OCI-LY3 (cell line): ENCODE measurements at regions not wholly inside any gene's neighbourhood (a gene's known extent, or its start where the extent isn't known, plus 50 kb on each side); places are given as distances from the start of the nearest gene placed in this dataset.
"Not testable (repeated sequence)": the region's sequence is repeated elsewhere in the genome, so short reads cannot be mapped to it uniquely, and the experiment has no call there.

Experiments
- H2AFZ ChIP-seq: fragments of 200-600, 300-600 bp; shearing (Covaris generic); 2 replicates; pipeline ENCODE4 v1.6.0; 2014; ENCODE audit warnings: antibody characterized with exemption, low read depth, low read length
- H3K27ac ChIP-seq: fragments of 200-600, 300-600 bp; sonication (generic); 2 replicates; pipeline ENCODE4 v1.5.1; 2014; ENCODE audit warnings: mild to moderate bottlenecking, low read length, moderate library complexity, mixed read lengths
- H3K27me3 ChIP-seq: fragments of 200-600, 300-600 bp; sonication (generic); 2 replicates; pipeline ENCODE4 v1.6.1; 2014; ENCODE audit warnings: low read depth, low read length, mixed read lengths
- H3K36me3 ChIP-seq: fragments of 200-600, 300-600 bp; sonication (generic); replicated peaks from 2 replicates; pipeline ENCODE3; 2014; ENCODE audit warnings: low read depth, low read length, mixed read lengths
- H3K4me1 ChIP-seq: fragments of 300-600, 200-600 bp; sonication (generic); 2 replicates; pipeline ENCODE4 v1.6.1; 2014; ENCODE audit warnings: low read length, mixed read lengths
- H3K4me2 ChIP-seq: fragments of 200-600, 300-600 bp; sonication (generic); 2 replicates; pipeline ENCODE4 v1.6.1; 2014; ENCODE audit warnings: low read length, mixed read lengths
- H3K4me3 ChIP-seq: fragments of 300-600, 200-600 bp; sonication (generic); 2 replicates; pipeline ENCODE4 v1.5.1; 2014; ENCODE audit warnings: antibody characterized with exemption, mild to moderate bottlenecking, low read length, moderate library complexity
- H3K79me2 ChIP-seq: fragments of 300-600, 200-600 bp; shearing (Covaris generic); 2 replicates; pipeline ENCODE4 v1.6.1; 2014; ENCODE audit warnings: mild to moderate bottlenecking, low read length, mixed read lengths
- H3K9ac ChIP-seq: fragments of 300-600, 200-600 bp; shearing (Covaris generic); 2 replicates; pipeline ENCODE4 v1.6.0; 2014; ENCODE audit warnings: mild to moderate bottlenecking, low read length, moderate library complexity
- H3K9me3 ChIP-seq: fragments of 200-600, 300-600 bp; shearing (Covaris generic); 2 replicates; pipeline ENCODE4 v1.6.1; 2014; ENCODE audit warnings: low read length, mixed read lengths; ENCODE audit not compliant: insufficient read depth
- H4K20me1 ChIP-seq: fragments of 200-600, 300-600 bp; sonication (generic); 2 replicates; pipeline ENCODE4 v1.6.1; 2016; ENCODE audit warnings: low read length, mixed read lengths; ENCODE audit not compliant: insufficient read depth
- EZH2phosphoT487 ChIP-seq: fragments of 200-600 bp; shearing (Covaris generic); IDR thresholded peaks from 2 replicates; pipeline ENCODE4 v1.6.1; 2018; ENCODE audit warnings: antibody characterized with exemption, mixed run types, low read depth
- TF ChIP-seq, protein P1 (sequence below): fragments of 200-600, 300-600 bp; sonication (generic); IDR thresholded peaks from 2 replicates; pipeline ENCODE4 v1.5.1; 2014; ENCODE audit warnings: antibody characterized with exemption, low read length, low read depth

DNA sequence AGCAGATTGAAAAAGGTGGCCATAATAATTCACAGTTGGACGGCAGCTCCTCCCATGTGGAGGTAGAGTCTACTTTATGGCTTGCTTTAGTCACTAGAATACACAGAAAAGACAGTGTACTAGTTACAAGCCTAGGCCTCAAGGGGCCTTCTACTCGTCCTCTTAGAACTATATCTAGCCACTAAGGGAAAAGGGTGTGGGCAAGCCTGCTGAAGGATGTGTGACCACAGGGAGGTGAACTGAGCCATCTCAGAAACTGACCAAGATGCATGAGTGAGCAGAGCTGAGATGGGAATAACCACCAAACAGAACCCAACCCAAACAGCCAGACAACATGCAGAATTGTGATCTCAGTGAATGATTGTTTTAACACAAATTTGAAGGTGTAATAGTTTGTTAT, 335.6 kb upstream of the LMCD1 start:
- Histone ChIP-seq H3K27ac (no peak overlapping the region), H3K4me1 (no peaks in the 10 kb centered on the region), H3K79me2 (no peaks in the 10 kb centered on the region), H3K27me3 (no peaks in the 10 kb centered on the region), H3K36me3 (no peaks in the 10 kb centered on the region), H3K4me3 (no peak overlapping the region), H2AFZ (no peak overlapping the region), H3K9ac (no peak overlapping the region), H3K4me2 (no peak overlapping the region), H4K20me1 (no peaks in the 10 kb centered on the region), H3K9me3 (no peaks in the 10 kb centered on the region)
- TF ChIP-seq, protein P1, sequence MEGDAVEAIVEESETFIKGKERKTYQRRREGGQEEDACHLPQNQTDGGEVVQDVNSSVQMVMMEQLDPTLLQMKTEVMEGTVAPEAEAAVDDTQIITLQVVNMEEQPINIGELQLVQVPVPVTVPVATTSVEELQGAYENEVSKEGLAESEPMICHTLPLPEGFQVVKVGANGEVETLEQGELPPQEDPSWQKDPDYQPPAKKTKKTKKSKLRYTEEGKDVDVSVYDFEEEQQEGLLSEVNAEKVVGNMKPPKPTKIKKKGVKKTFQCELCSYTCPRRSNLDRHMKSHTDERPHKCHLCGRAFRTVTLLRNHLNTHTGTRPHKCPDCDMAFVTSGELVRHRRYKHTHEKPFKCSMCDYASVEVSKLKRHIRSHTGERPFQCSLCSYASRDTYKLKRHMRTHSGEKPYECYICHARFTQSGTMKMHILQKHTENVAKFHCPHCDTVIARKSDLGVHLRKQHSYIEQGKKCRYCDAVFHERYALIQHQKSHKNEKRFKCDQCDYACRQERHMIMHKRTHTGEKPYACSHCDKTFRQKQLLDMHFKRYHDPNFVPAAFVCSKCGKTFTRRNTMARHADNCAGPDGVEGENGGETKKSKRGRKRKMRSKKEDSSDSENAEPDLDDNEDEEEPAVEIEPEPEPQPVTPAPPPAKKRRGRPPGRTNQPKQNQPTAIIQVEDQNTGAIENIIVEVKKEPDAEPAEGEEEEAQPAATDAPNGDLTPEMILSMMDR, result no peak
- TF ChIP-seq EZH2phosphoT487, result no peak

DNA sequence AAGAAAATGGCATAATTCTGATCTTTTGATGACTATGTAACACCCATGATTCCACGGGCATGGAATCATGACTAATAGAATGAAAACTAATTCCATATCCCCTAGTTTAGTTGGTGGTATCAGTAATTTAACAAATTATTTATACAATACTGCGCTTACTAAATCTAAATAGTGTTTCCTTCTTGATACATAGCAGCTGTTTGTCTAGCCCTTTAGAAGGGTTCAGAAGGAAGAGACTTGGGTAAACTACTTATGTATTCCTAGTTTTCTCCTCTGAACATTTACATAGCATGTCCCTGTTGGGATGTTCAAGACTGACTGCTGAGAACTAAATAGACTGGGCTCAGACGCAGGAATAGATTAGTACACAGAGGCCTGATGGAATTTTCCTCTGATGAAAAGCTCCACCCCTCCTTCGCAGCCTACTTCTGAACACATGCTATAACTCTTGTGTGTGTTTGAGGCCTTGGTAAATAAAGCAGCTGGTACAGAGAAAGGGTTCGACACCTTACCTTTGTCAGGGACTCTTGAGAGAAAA, 330.6 kb upstream of the LMCD1 start:
- H2AFZ ChIP-seq, result no peak overlapping the region
- H4K20me1 ChIP-seq, result no peaks in the 10 kb centered on the region
- no peaks in the 10 kb centered on the region for H3K4me1 ChIP-seq
- no peaks in the 10 kb centered on the region for H3K36me3 ChIP-seq
- H3K4me3 ChIP-seq, result no peak overlapping the region
- no peaks in the 10 kb centered on the region for H3K79me2 ChIP-seq
- no peak overlapping the region for H3K27ac ChIP-seq
- H3K9me3 ChIP-seq, result no peaks in the 10 kb centered on the region
- H3K4me2 ChIP-seq, result no peak overlapping the region
- peaks cover 12% of the 10 kb centered on the region for H3K27me3 ChIP-seq
- no peak overlapping the region for H3K9ac ChIP-seq
- no peak for TF ChIP-seq EZH2phosphoT487
- TF ChIP-seq, protein P1, result no peak

DNA sequence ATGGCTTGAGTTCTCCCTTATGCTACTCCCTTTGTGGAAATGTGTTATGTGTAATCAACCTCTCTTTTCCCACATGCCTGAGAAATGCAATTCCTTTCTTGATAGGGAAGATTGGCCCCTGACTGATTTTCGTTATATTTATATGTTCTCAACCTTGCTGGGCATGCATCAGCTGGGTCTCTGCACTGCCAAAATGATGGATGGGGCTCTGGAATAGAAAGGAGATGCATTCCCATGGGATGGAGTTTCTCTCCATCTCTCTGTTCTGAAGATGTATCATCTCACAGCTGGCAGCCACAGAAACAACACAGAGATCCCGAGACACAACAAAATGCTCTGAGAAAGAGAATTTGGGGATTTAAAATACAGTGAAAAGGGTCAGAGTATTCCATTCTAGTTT, 327.7 kb upstream of the LMCD1 start:
- TF ChIP-seq, protein P1, result no peak
- TF ChIP-seq EZH2phosphoT487, result no peak
- no peaks in the 10 kb centered on the region for H3K36me3 ChIP-seq
- H3K79me2 ChIP-seq, result no peaks in the 10 kb centered on the region
- no peak overlapping the region for H2AFZ ChIP-seq
- no peaks in the 10 kb centered on the region for H3K9me3 ChIP-seq
- no peaks in the 10 kb centered on the region for H4K20me1 ChIP-seq
- no peak overlapping the region for H3K4me2 ChIP-seq
- H3K27ac ChIP-seq, result no peak overlapping the region
- H3K9ac ChIP-seq, result no peak overlapping the region
- peaks cover 14% of the 10 kb centered on the region for H3K27me3 ChIP-seq
- H3K4me3 ChIP-seq, result no peak overlapping the region
- H3K4me1 ChIP-seq, result no peaks in the 10 kb centered on the region

DNA sequence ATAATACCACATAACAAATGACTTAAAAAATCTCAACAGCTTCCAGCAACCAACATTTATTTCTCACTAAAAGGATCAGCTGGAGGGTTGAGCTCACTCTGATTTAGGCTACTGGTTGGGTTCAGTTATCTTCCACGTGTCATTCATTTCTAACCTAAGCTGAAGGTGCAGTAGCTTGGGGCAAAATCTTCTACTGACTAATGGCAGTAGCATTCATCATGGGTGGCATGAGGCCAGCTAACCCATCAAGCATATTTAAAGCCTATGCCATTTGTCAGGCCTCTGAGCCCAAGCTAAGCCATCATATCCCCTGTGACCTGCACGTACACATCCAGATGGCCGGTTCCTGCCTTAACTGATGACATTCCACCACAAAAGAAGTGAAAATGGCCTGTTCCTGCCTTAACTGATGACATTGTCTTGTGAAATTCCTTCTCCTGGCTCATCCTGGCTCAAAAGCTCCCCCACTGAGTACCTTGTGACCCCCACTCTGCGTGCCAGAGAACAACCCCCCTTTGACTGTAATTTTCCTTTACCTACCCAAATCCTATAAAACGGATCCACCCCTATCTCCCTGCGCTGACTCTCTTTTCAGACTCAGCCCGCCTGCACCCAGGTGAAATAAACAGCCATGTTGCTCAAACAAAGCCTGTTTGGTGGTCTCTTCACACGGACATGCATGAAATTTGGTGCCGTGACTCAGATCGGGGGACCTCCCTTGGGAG, 324.7 kb upstream of the LMCD1 start:
- H3K27ac ChIP-seq, H4K20me1 ChIP-seq, H2AFZ ChIP-seq, H3K4me2 ChIP-seq, H3K9ac ChIP-seq, H3K9me3 ChIP-seq, H3K4me1 ChIP-seq, H3K4me3 ChIP-seq, H3K36me3 ChIP-seq, H3K79me2 ChIP-seq: not testable (repeated sequence)
- H3K27me3 ChIP-seq, result peaks cover 14% of the 10 kb centered on the region

DNA sequence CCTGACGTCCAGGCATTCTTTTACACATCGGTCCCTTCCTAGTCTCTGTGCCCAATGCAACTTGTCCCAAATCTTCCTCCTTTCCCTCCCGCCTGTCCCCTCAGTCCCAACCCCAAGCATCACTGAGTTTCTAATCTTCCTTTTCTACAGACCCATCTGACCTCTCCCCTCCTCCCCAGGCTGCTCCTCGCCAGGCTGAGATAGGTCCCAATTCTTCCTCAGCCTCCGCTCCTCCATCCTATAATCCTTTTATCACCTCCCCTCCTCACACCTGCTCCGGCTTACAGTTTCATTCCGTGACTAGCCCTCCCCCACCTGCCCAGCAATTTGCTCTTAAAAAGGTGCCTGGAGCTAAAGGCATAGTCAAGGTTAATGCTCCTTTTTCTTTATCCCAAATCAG, 323.1 kb upstream of the LMCD1 start:
- not testable (repeated sequence) for H3K9ac ChIP-seq

More for the DNA sequence above, 323.1 kb upstream of the LMCD1 start:
- not testable (repeated sequence) for H3K4me1 ChIP-seq, H3K4me2 ChIP-seq, H3K27ac ChIP-seq, H3K9me3 ChIP-seq, H3K4me3 ChIP-seq, H3K36me3 ChIP-seq, H2AFZ ChIP-seq, H4K20me1 ChIP-seq, H3K79me2 ChIP-seq
- peaks cover 14% of the 10 kb centered on the region for H3K27me3 ChIP-seq
